WTC11 (cell line): ENCODE measurements at regions not wholly inside any gene's neighbourhood (a gene's known extent, or its start where the extent isn't known, plus 50 kb on each side); places are given as distances from the start of the nearest gene placed in this dataset.
A peak's percentile ranks its signal among the peaks of the same experiment; 100 is the strongest.

ENCODE experiments used
- ATAC-seq: fragments of 200-7000 bp; cut with Tn5 transposase; 2 replicates; pipeline ENCODE4 v1.10.0; 2021; ENCODE audit warnings: mild to moderate bottlenecking, moderate library complexity
- CTCF ChIA-PET: fragments of 300-600 bp; sonication (Branson Sonifier 250); formaldehyde crosslinking; loops from one replicate; lab custom pipeline; 2021; ENCODE audit warnings: antibody characterized with exemption; lab: Charles Lee
- POLR2A ChIA-PET: fragments of 350-600 bp; sonication (Branson Sonifier 250); formaldehyde crosslinking; loops from one replicate; lab custom pipeline; 2021; ENCODE audit warnings: antibody characterized with exemption; lab: Charles Lee
- DNase-seq: peaks from one replicate; pipeline ENCODE4 v3.0.0; 2021; ENCODE audit warnings: low spot score
- H3K27ac Mint-ChIP-seq: 2 replicates; pipeline ENCODE4 v1.8.0; 2021; ENCODE audit warnings: mixed read lengths
- H3K27me3 Mint-ChIP-seq: 2 replicates; pipeline ENCODE4 v1.8.0; 2021; ENCODE audit warnings: low read depth, mild to moderate bottlenecking, moderate library complexity, mixed read lengths
- H3K36me3 Mint-ChIP-seq: 2 replicates; pipeline ENCODE4 v1.8.0; 2021; ENCODE audit warnings: mixed read lengths
- H3K4me1 Mint-ChIP-seq: 2 replicates; pipeline ENCODE4 v1.8.0; 2022; ENCODE audit warnings: mixed read lengths
- H3K4me3 Mint-ChIP-seq: 2 replicates; pipeline ENCODE4 v1.8.0; 2021; ENCODE audit warnings: mild to moderate bottlenecking, moderate library complexity, mixed read lengths
- H3K9me3 Mint-ChIP-seq: 2 replicates; pipeline ENCODE4 v1.8.0; 2021; ENCODE audit warnings: mixed read lengths
- ATF6 ChIP-seq: sonication (generic); formaldehyde crosslinking; IDR thresholded peaks from 2 replicates; pipeline ENCODE4 v1.8.1; 2023; ENCODE audit warnings: mild to moderate bottlenecking, missing genetic modification reagents
- ELF4 ChIP-seq: sonication (generic); formaldehyde crosslinking; IDR thresholded peaks from 2 replicates; pipeline ENCODE4 v1.8.1; 2022; ENCODE audit warnings: low read depth, mild to moderate bottlenecking, moderate library complexity, missing genetic modification reagents
- ESRRA ChIP-seq: sonication (generic); formaldehyde crosslinking; IDR thresholded peaks from 2 replicates; pipeline ENCODE4 v1.8.1; 2022; ENCODE audit warnings: mild to moderate bottlenecking, missing genetic modification reagents, borderline replicate concordance
- TF ChIP-seq, protein P1 (sequence below): sonication (generic); formaldehyde crosslinking; IDR thresholded peaks from 2 replicates; pipeline ENCODE4 v1.8.1; 2022; ENCODE audit warnings: low read depth, mild to moderate bottlenecking, moderate library complexity, missing genetic modification reagents, borderline replicate concordance
- TF ChIP-seq, protein P2 (sequence below): sonication (generic); formaldehyde crosslinking; IDR thresholded peaks from 2 replicates; pipeline ENCODE4 v1.8.0; 2022; ENCODE audit warnings: missing genetic modification reagents
- TF ChIP-seq, protein P3 (sequence below): fragments of 200-600 bp; IDR thresholded peaks from 2 replicates; pipeline ENCODE4 v1.8.0; 2022; ENCODE audit warnings: antibody characterized with exemption
- TF ChIP-seq, protein P4 (sequence below): sonication (generic); formaldehyde crosslinking; IDR thresholded peaks from 2 replicates; pipeline ENCODE4 v1.8.0; 2022; ENCODE audit warnings: mild to moderate bottlenecking, missing genetic modification reagents

- Mint-ChIP-seq H3K4me1 (peaks cover 43% of the 10 kb centered on the region), H3K27ac (no peak overlapping the region), H3K27me3 (peaks cover 17% of the 10 kb centered on the region), H3K9me3 (peaks cover 6% of the 10 kb centered on the region), H3K4me3 (no peak overlapping the region), H3K36me3 (no peaks in the 10 kb centered on the region)
- TF ChIP-seq, protein P1, sequence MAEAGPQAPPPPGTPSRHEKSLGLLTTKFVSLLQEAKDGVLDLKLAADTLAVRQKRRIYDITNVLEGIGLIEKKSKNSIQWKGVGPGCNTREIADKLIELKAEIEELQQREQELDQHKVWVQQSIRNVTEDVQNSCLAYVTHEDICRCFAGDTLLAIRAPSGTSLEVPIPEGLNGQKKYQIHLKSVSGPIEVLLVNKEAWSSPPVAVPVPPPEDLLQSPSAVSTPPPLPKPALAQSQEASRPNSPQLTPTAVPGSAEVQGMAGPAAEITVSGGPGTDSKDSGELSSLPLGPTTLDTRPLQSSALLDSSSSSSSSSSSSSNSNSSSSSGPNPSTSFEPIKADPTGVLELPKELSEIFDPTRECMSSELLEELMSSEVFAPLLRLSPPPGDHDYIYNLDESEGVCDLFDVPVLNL (CRISPR knock-in tag) = no peak
- no peak for TF ChIP-seq ELF4 (CRISPR knock-in tag)
- TF ChIP-seq, protein P2, sequence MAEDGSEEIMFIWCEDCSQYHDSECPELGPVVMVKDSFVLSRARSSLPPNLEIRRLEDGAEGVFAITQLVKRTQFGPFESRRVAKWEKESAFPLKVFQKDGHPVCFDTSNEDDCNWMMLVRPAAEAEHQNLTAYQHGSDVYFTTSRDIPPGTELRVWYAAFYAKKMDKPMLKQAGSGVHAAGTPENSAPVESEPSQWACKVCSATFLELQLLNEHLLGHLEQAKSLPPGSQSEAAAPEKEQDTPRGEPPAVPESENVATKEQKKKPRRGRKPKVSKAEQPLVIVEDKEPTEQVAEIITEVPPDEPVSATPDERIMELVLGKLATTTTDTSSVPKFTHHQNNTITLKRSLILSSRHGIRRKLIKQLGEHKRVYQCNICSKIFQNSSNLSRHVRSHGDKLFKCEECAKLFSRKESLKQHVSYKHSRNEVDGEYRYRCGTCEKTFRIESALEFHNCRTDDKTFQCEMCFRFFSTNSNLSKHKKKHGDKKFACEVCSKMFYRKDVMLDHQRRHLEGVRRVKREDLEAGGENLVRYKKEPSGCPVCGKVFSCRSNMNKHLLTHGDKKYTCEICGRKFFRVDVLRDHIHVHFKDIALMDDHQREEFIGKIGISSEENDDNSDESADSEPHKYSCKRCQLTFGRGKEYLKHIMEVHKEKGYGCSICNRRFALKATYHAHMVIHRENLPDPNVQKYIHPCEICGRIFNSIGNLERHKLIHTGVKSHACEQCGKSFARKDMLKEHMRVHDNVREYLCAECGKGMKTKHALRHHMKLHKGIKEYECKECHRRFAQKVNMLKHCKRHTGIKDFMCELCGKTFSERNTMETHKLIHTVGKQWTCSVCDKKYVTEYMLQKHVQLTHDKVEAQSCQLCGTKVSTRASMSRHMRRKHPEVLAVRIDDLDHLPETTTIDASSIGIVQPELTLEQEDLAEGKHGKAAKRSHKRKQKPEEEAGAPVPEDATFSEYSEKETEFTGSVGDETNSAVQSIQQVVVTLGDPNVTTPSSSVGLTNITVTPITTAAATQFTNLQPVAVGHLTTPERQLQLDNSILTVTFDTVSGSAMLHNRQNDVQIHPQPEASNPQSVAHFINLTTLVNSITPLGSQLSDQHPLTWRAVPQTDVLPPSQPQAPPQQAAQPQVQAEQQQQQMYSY (CRISPR knock-in tag) = peak; percentile 21; the same call in 1 of the 2 replicates
- TF ChIP-seq, protein P3, sequence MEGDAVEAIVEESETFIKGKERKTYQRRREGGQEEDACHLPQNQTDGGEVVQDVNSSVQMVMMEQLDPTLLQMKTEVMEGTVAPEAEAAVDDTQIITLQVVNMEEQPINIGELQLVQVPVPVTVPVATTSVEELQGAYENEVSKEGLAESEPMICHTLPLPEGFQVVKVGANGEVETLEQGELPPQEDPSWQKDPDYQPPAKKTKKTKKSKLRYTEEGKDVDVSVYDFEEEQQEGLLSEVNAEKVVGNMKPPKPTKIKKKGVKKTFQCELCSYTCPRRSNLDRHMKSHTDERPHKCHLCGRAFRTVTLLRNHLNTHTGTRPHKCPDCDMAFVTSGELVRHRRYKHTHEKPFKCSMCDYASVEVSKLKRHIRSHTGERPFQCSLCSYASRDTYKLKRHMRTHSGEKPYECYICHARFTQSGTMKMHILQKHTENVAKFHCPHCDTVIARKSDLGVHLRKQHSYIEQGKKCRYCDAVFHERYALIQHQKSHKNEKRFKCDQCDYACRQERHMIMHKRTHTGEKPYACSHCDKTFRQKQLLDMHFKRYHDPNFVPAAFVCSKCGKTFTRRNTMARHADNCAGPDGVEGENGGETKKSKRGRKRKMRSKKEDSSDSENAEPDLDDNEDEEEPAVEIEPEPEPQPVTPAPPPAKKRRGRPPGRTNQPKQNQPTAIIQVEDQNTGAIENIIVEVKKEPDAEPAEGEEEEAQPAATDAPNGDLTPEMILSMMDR = peak; percentile 38
- ChIA-PET CTCF (interaction anchor here (0.6 to 2.2 kb wide), 13 partner anchors 9 to 750 kb away, joined by 3 to 16 read pairs (median 4); no protein-coding TSS in a partner anchor), POLR2A (no interaction called here)
- ATAC-seq = peak; percentile 81
- DNase-seq = peak; percentile 32
Observed at GRCh38 chr7:42690794-42691639, 220.9 kb downstream of the C7orf25 start.

DNA sequence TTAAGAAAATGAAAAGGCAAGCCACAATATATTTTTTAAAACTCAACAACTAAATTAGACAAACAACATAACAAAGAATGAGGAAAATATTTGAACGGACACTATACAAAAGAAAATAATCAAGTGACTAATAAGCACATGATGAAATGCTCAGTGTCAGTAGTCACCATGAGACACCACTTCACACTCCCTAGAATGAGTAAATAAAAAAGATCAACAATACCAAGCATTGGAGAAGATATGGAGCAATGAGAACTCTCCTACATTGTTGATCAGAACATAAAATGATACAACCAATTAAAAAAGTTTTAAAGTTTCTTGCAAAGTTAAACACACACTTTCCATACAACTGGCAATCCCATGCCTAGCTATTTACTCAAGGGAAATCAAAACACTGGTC is 222.2 kb downstream of the C7orf25 start:
- DNase-seq = no peak
- no peak for ATAC-seq
- Mint-ChIP-seq H3K27ac (no peak overlapping the region), H3K36me3 (no peaks in the 10 kb centered on the region; the same call in 1 of the 2 replicates), H3K4me3 (no peak overlapping the region), H3K9me3 (peaks cover 6% of the 10 kb centered on the region), H3K27me3 (peaks cover 31% of the 10 kb centered on the region), H3K4me1 (peaks cover 57% of the 10 kb centered on the region)
- ChIA-PET POLR2A (no interaction called here), CTCF (interaction anchor here (1.2 to 2.2 kb wide), 4 partner anchors 72 to 749 kb away, joined by 3 to 16 read pairs (median 8); no protein-coding TSS in a partner anchor)
- TF ChIP-seq ESRRA = no peak
- TF ChIP-seq, protein P4, sequence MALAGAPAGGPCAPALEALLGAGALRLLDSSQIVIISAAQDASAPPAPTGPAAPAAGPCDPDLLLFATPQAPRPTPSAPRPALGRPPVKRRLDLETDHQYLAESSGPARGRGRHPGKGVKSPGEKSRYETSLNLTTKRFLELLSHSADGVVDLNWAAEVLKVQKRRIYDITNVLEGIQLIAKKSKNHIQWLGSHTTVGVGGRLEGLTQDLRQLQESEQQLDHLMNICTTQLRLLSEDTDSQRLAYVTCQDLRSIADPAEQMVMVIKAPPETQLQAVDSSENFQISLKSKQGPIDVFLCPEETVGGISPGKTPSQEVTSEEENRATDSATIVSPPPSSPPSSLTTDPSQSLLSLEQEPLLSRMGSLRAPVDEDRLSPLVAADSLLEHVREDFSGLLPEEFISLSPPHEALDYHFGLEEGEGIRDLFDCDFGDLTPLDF = no peak
- no peak for TF ChIP-seq ATF6 (CRISPR knock-in tag)
- TF ChIP-seq, protein P2 (CRISPR knock-in tag) = no peak
